Mammary epithelial cell (primary cell): ENCODE measurements at regions not wholly inside any gene's neighbourhood (a gene's known extent, or its start where the extent isn't known, plus 50 kb on each side); places are given as distances from the start of the nearest gene placed in this dataset.

ENCODE experiments used
- CTCF ChIP-seq, 2 donors: IDR thresholded peaks in 1 of 2; conservative IDR thresholded peaks in 1 of 2; 2 replicates each; pipeline ENCODE4 v1.5.1; 2011 to 2012; ENCODE audit warnings: inconsistent platforms in 2 of 2, low read length in 2 of 2, mild to moderate bottlenecking in 2 of 2, control low read depth in 1 of 2, low read depth in 1 of 2; ENCODE audit not compliant: insufficient read depth in 1 of 2; ENCODE audit errors: extremely low read depth in 1 of 2
- EZH2 ChIP-seq: IDR thresholded peaks from 2 replicates; pipeline ENCODE4 v1.6.1; 2012; ENCODE audit warnings: low read length, inconsistent platforms, borderline replicate concordance

DNA sequence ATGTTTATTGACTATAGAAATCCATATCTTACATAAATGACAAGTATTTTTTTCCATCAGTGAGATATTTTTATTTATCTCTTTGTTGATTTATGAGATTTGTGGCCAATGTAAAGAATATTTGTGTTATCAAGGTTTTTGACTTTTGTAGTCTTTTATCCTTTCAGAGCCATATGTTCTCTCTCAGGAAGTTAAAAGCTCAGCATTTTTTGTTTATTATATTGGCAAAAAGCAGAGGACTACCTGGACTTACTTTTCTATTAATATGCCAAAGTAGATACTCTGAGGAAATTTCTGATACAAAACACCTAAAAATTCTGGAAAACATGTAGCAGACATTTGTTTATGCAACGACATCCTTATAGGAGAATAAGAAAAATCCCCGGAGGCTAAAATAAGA is 490.3 kb downstream of the SLC6A15 start:
- TF ChIP-seq CTCF (conservative IDR thresholded peaks at IDR 0.05 in 1 of 2, IDR thresholded peaks at IDR 0.05 in 1 of 2; ENCODE audit: extremely low read depth in 1 of 2, insufficient read depth in 1 of 2, low read depth in 1 of 2, low read length in 2 of 2) (no peak), EZH2 (no peak)
